Limb (tissue), 2 donors: ENCODE measurements at regions not wholly inside any gene's neighbourhood (a gene's known extent, or its start where the extent isn't known, plus 50 kb on each side); places are given as distances from the start of the nearest gene placed in this dataset.

Experiments
- DNase-seq, 2 donors: peaks; one replicate each; pipeline ENCODE4 v3.0.0-alpha.2; 2016; ENCODE audit errors: extremely low spot score in 2 of 2

GRCh38 chr16:64065523-64065922, 1056.3 kb downstream of the CDH11 start:
- no peak for DNase-seq

DNA sequence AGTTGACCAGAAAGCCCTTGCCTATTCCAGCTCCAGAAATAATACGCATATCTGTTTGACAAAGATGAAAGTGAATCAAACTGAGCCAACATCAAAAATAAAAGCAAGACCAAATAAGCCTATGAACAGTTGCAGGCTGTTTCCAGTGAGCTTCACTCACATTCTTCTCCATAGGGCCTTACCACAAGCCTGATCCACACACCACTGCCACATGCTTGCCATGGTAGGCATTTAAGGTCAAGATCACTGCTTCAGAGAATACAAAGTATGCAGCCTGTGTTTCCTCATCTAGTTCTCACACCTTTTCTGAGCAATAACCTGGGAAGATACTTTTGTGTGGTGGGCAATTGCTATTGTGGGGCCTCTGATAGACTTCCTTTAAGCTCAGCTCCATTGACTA, 1060.2 kb downstream of the CDH11 start:
- DNase-seq = no peak

- DNase-seq = no peak
Measured at GRCh38 chr16:64060631-64061030, 1061.2 kb downstream of the CDH11 start.

GRCh38 chr16:64058685-64059084, 1063.2 kb downstream of the CDH11 start:
- no peak for DNase-seq

- no peak for DNase-seq
Measured at GRCh38 chr16:64051824-64052223, 1070.0 kb downstream of the CDH11 start.

DNA sequence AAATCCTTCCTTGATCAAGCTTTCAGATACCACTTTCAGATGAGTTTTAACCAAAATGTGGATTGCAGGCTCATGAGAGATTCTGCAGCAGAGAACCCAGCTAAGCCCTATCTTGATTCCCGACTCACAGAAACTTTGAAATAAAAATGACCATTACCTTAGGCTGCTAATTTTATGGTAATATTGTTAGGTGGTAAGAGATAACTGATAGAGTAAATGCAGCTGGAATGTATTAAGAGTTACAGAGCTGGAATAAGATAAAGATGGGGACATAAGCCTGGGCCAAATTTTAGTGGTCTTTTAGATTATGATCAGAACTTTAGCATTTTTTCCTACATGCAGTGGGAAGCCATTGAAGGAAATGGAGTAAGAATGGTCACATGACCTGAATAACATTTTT, 1074.0 kb downstream of the CDH11 start:
- DNase-seq = no peak

GRCh38 chr16:64047207-64047606, 1074.7 kb downstream of the CDH11 start:
- DNase-seq = no peak

DNA sequence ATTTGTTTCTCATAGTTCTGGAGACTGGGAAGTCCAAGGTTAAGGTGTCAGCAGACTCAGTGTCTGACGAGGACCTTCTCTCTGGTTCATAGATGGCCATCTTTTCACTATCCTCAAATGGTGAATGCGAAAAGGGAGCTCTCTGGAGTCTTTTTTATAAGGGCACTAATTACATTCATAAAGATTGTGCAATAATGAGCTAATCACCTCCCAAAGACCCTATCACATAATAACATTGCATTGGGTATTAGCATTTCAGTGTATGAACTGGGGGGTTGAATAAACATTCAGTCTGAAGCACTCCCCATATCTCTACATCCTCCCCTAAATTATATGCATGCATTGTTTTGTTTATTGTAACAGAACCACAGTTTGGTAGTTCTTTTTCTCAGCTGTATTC, 1086.5 kb downstream of the CDH11 start:
- DNase-seq = no peak

GRCh38 chr16:64019339-64019738, 1102.5 kb downstream of the CDH11 start:
- DNase-seq = no peak

GRCh38 chr16:64017796-64018195, 1104.1 kb downstream of the CDH11 start:
- no peak for DNase-seq

- no peak for DNase-seq
Measured at GRCh38 chr16:64013856-64014255, 1108.0 kb downstream of the CDH11 start.

GRCh38 chr16:64012166-64012565, 1109.7 kb downstream of the CDH11 start:
- DNase-seq = no peak

- no peak for DNase-seq
Measured at GRCh38 chr16:64011650-64012049, 1110.2 kb downstream of the CDH11 start.

DNA sequence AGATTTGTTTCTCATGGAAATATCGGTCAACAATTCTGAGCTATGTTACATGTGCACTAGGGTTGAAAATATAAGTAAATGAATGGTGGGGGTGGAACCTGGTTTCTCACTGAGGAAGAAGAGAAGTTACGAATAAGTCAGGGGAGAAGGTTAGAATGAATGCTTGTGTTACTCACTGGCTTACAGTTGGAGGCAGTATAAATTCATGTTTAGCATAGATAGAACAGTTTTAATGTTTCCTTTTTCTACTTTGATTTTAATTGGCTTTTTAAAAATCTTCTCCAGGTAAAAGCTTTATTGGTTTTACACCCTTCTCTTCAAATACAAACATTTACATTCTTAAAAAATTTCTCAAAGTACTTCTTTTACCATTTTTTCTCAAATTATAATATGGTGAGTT, 1113.7 kb downstream of the CDH11 start:
- no peak for DNase-seq

DNA sequence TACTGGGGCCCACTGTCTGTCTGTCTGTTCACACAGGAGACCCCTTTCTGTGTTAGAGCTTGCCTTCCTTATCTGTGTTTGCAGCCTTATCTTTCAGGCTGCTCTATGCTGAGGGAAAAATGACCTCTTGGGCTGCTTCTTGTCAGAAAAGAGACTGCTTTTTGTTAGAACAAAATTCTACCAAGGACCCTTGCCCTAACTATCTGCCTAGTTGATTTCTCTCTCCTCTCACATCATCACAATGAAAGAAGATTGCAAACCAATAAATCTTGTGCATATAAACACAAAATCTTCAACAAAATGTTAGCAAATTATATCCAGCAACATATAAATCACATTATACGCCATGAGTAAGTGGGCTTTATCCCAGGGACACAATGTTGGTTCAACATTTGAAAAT, 1117.7 kb downstream of the CDH11 start:
- DNase-seq = no peak

DNA sequence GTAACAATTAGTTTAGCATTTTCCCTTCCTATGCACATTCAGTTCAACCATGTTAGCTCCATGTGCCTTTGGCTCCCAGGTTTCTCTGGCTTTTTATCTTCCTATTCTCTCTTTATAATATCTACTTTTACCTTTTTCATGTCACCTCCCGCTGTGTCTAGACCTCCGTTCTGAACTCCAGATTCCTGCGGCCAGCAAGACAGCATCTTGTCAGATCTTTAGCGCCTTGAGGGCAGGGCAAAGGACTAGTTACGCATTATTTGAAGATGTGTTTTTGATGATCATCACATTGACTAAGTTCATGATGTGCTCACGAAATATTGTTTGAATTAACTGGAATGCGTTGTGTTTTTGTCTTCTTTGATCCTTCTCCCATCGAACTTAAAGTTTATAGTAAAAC, 1126.8 kb downstream of the CDH11 start:
- no peak for DNase-seq

GRCh38 chr16:63983401-63983800, 1138.5 kb downstream of the CDH11 start:
- no peak for DNase-seq

- no peak for DNase-seq
Measured at GRCh38 chr16:63982741-63983140, 1139.1 kb downstream of the CDH11 start.

GRCh38 chr16:63982110-63982509, 1139.8 kb downstream of the CDH11 start:
- DNase-seq = no peak

DNA sequence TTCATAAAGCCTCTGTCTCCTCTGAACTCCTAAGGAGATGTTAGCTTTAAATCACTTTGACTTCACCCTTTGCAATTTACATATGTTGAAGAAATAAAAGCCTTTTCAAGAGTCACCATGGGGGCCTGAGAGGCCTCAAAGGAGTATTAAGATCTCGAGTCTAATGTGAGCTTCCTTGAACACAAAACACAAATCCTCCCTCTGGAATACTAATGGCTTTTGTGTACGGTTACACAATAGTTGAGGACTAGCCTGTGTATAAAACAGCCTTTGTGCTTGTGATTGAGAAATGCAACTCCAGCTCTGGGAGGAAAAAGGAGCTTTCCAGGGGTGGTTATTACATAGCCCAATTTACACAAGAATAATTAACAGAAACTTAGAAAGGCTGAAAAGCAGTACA, 1140.2 kb downstream of the CDH11 start:
- DNase-seq = no peak

GRCh38 chr16:63980763-63981162, 1141.1 kb downstream of the CDH11 start:
- DNase-seq = no peak

DNA sequence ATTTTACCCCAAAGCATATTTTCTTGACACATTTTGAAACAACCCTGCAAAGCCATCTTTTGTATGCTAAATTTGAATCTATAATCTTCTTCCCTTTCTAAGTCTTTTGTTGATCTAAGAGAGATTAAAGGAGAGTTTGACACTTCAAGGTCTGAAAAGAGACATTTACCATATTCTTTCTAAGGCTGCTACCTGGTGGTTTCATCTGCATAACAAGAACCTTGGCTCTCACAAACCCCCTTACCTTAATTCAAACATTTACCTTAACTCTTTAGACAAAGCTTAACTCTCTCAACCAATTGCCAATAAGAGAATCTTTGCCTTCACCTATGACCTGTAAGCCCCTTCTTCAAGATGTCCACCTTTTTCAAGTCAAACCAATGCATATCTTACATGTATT, 1143.6 kb downstream of the CDH11 start:
- no peak for DNase-seq

DNA sequence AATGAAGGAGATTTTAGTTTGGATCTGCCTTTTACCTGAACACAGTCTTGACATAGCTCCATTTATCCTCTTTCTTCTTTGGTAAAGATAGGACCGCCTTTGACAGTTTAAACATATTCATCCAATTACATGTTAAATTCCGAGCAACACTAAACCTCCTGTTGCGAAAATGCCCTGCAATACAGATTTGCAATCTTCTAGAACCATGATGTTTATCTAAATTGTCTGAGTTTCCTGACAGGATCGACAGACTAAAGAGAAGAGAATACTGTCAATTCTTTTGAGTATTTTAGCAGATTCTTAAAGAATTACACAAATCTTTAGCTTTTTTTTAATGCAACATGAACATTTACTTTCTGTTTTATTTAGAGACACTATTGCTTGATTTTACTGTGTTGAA, 1145.5 kb downstream of the CDH11 start:
- DNase-seq = no peak

GRCh38 chr16:63975669-63976068, 1146.2 kb downstream of the CDH11 start:
- no peak for DNase-seq

GRCh38 chr16:63967966-63968365, 1153.9 kb downstream of the CDH11 start:
- no peak for DNase-seq
